Natural killer cell (primary cell): ENCODE measurements at regions not wholly inside any gene's neighbourhood (a gene's known extent, or its start where the extent isn't known, plus 50 kb on each side); places are given as distances from the start of the nearest gene placed in this dataset.

Experiments
- ATAC-seq, 3 donors: fragments of 150-1000 bp in 2 of 3; fragments of 200-7000 bp in 1 of 3; cut with Tn5 transposase; 1 replicate in 1 of 3; 2 replicates in 2 of 3; pipeline ENCODE4 v1.10.0; 2021; ENCODE audit warnings: mild to moderate bottlenecking in 2 of 3, moderate library complexity in 2 of 3
- DNase-seq, 2 donors: peaks; one replicate each; pipeline versions ENCODE4 v3.0.0 to v3.0.0-alpha.2; 2013 to 2021; ENCODE audit warnings: mixed read lengths in 1 of 2
- H3K27ac ChIP-seq: one replicate; pipeline ENCODE4 v1.5.1; 2013; ENCODE audit warnings: mild to moderate bottlenecking, low read length
- H3K27me3 ChIP-seq: one replicate; pipeline ENCODE4 v1.6.1; 2013; ENCODE audit warnings: low read length; ENCODE audit not compliant: control insufficient read depth, insufficient read depth
- H3K36me3 ChIP-seq: one replicate; pipeline ENCODE4 v1.6.1; 2013; ENCODE audit warnings: low read length; ENCODE audit not compliant: control insufficient read depth, insufficient read depth
- H3K4me1 ChIP-seq: one replicate; pipeline ENCODE4 v1.6.1; 2013; ENCODE audit warnings: low read length; ENCODE audit not compliant: control insufficient read depth, insufficient read depth
- H3K4me3 ChIP-seq: one replicate; pipeline ENCODE4 v1.5.1; 2013; ENCODE audit warnings: low read length
- H3K9me3 ChIP-seq: one replicate; pipeline ENCODE4 v1.6.1; 2013; ENCODE audit warnings: low read length; ENCODE audit not compliant: control insufficient read depth, insufficient read depth
- H3K27ac Mint-ChIP-seq, 2 donors: one replicate each; pipeline ENCODE4 v1.8.0; 2022; ENCODE audit warnings: mild to moderate bottlenecking in 2 of 2, mixed read lengths in 2 of 2, moderate library complexity in 1 of 2
- H3K27me3 Mint-ChIP-seq, 2 donors: one replicate each; pipeline ENCODE4 v1.8.0; 2022; ENCODE audit warnings: low read depth in 2 of 2, mixed read lengths in 2 of 2
- H3K36me3 Mint-ChIP-seq: one replicate; pipeline ENCODE4 v1.8.0; 2022; ENCODE audit warnings: mixed read lengths
- H3K4me1 Mint-ChIP-seq, 2 donors: one replicate each; pipeline ENCODE4 v1.8.0; 2022; ENCODE audit warnings: mixed read lengths in 2 of 2
- H3K4me3 Mint-ChIP-seq: one replicate; pipeline ENCODE4 v1.8.0; 2022; ENCODE audit warnings: mild to moderate bottlenecking, moderate library complexity, mixed read lengths
- H3K9me3 Mint-ChIP-seq, 2 donors: one replicate each; pipeline ENCODE4 v1.8.0; 2022; ENCODE audit warnings: mixed read lengths in 2 of 2
- WGBS: methylation state at CpG from one replicate; pipeline ENCODE4 v1.1.7; 2013; ENCODE audit warnings: missing lambda C conversion rate; ENCODE audit not compliant: insufficient coverage; 5-methylcytosine and 5-hydroxymethylcytosine counted together
- intact Hi-C: fragments of 100-400 bp; cut with micrococcal nuclease; formaldehyde crosslinking; loops from one replicate; pipeline ENCODE4 v1.14.2; 2022
- TF ChIP-seq, protein P1 (sequence below): fragments of 200-600 bp; IDR thresholded peaks from one replicate; pipeline ENCODE4 v1.8.0; 2022; ENCODE audit warnings: antibody characterized with exemption

DNA sequence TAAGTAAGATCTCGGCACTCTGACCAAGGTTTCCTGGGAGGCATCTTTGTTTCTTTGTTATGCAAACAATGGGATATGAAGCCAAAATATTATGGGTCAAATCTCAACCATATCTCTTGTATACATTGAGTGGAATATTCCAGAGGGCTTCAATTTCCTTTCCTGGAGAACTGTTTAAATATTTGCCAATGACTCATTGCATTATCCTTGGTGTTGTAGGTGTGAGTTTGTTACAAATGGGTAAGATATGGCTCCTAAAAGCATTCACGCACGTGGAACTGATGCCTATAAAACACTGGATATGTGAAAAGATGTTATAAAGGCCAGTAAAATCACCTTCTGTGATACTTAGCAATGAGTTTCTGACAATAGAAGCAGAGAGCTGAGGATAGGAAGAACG is 150.5 kb upstream of the WDR1 start:
- Histone ChIP-seq H3K4me3 (no peak overlapping the region), H3K36me3 (no peaks in the 10 kb centered on the region), H3K4me1 (no peaks in the 10 kb centered on the region), H3K9me3 (no peaks in the 10 kb centered on the region), H3K27ac (no peak overlapping the region), H3K27me3 (no peaks in the 10 kb centered on the region)
- no peak overlapping the region for H3K27ac Mint-ChIP-seq
- H3K4me1 Mint-ChIP-seq = no peaks in the 10 kb centered on the region
- intact Hi-C loops = no loop called here
- DNase-seq (no peak), ATAC-seq (no peak)
- H3K9me3 Mint-ChIP-seq = no peaks in the 10 kb centered on the region
- TF ChIP-seq, protein P1, sequence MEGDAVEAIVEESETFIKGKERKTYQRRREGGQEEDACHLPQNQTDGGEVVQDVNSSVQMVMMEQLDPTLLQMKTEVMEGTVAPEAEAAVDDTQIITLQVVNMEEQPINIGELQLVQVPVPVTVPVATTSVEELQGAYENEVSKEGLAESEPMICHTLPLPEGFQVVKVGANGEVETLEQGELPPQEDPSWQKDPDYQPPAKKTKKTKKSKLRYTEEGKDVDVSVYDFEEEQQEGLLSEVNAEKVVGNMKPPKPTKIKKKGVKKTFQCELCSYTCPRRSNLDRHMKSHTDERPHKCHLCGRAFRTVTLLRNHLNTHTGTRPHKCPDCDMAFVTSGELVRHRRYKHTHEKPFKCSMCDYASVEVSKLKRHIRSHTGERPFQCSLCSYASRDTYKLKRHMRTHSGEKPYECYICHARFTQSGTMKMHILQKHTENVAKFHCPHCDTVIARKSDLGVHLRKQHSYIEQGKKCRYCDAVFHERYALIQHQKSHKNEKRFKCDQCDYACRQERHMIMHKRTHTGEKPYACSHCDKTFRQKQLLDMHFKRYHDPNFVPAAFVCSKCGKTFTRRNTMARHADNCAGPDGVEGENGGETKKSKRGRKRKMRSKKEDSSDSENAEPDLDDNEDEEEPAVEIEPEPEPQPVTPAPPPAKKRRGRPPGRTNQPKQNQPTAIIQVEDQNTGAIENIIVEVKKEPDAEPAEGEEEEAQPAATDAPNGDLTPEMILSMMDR = no peak
- H3K4me3 Mint-ChIP-seq = no peak overlapping the region
- H3K36me3 Mint-ChIP-seq = no peaks in the 10 kb centered on the region
- 85% methylated on average over 4 of the region's 4 CpGs for WGBS
- H3K27me3 Mint-ChIP-seq = peaks cover 6 to 21% of the 10 kb centered on the region in 2 donors

GRCh38 chr4:10260777-10261176 is 144.2 kb upstream of the WDR1 start:
- Mint-ChIP-seq H3K36me3 (no peaks in the 10 kb centered on the region), H3K27me3 (peaks cover 11 to 13% of the 10 kb centered on the region in 2 donors), H3K9me3 (no peaks in the 10 kb centered on the region), H3K4me1 (no peaks in the 10 kb centered on the region), H3K27ac (no peak overlapping the region), H3K4me3 (no peak overlapping the region)
- Histone ChIP-seq H3K4me3 (no peak overlapping the region), H3K27ac (no peak overlapping the region), H3K4me1 (no peaks in the 10 kb centered on the region), H3K9me3 (no peaks in the 10 kb centered on the region), H3K27me3 (no peaks in the 10 kb centered on the region), H3K36me3 (no peaks in the 10 kb centered on the region)
- WGBS = 52% methylated on average over 2 of the region's 2 CpGs
- DNase-seq = no peak
- TF ChIP-seq, protein P1 = no peak
- ATAC-seq = no peak
- intact Hi-C loops = no loop called here

- H3K36me3 ChIP-seq = no peaks in the 10 kb centered on the region
- intact Hi-C loops = no loop called here
- no peaks in the 10 kb centered on the region for H3K27me3 ChIP-seq
- Mint-ChIP-seq H3K27ac (no peak overlapping the region), H3K9me3 (no peaks in the 10 kb centered on the region), H3K27me3 (peaks cover 11 to 17% of the 10 kb centered on the region in 2 donors), H3K36me3 (no peaks in the 10 kb centered on the region), H3K4me1 (no peaks in the 10 kb centered on the region), H3K4me3 (no peak overlapping the region)
- 90% methylated on average over 2 of the region's 2 CpGs for WGBS
- no peaks in the 10 kb centered on the region for H3K9me3 ChIP-seq
- H3K27ac ChIP-seq = no peak overlapping the region
- no peak overlapping the region for H3K4me3 ChIP-seq
- no peak for DNase-seq
- no peaks in the 10 kb centered on the region for H3K4me1 ChIP-seq
- TF ChIP-seq, protein P1 = no peak
- no peak for ATAC-seq
Observed at GRCh38 chr4:10259976-10260375, 143.4 kb upstream of the WDR1 start.

DNA sequence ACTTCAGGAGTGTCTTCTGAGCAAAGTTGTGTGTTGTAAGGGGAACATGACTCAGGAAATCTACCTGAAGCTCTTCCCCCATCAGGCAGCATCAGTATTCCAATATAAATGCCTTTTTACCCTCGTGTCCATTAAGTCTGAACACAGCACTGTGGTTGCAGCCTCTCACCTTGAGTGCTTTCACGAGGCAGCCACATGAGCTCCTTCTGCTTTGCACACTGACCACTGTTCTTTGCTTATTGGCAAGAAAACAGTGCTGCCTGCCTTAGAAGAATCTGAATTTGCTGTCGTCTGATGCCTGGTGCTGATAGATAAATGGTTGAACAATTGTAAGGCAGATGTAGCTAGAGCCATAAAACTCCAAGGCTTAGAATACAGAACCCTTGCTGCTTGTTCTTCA is 139.6 kb upstream of the WDR1 start:
- ATAC-seq (no peak), DNase-seq (no peak)
- H3K4me1 Mint-ChIP-seq = no peaks in the 10 kb centered on the region
- H3K4me3 Mint-ChIP-seq = no peak overlapping the region
- TF ChIP-seq, protein P1 = no peak
- no peaks in the 10 kb centered on the region for H3K9me3 Mint-ChIP-seq
- Histone ChIP-seq H3K4me3 (no peak overlapping the region), H3K27me3 (no peaks in the 10 kb centered on the region), H3K36me3 (no peaks in the 10 kb centered on the region), H3K9me3 (no peaks in the 10 kb centered on the region), H3K4me1 (no peaks in the 10 kb centered on the region), H3K27ac (no peak overlapping the region)
- H3K36me3 Mint-ChIP-seq = no peaks in the 10 kb centered on the region
- 57% methylated on average over 3 of the region's 3 CpGs for WGBS
- no peak overlapping the region for H3K27ac Mint-ChIP-seq
- intact Hi-C loops = no loop called here
- peaks cover 20 to 25% of the 10 kb centered on the region in 2 donors for H3K27me3 Mint-ChIP-seq
